Vagina (tissue), 2 donors: ENCODE measurements at regions not wholly inside any gene's neighbourhood (a gene's known extent, or its start where the extent isn't known, plus 50 kb on each side); places are given as distances from the start of the nearest gene placed in this dataset.
"Not testable (repeated sequence)": the region's sequence is repeated elsewhere in the genome, so short reads cannot be mapped to it uniquely, and the experiment has no call there.

ENCODE experiments used
- POLR2A ChIP-seq, 2 donors: fragments of 450-650 bp; IDR thresholded peaks; one replicate each; pipeline ENCODE4 v1.6.1; 2017; ENCODE audit warnings: antibody characterized with exemption in 2 of 2, mild to moderate bottlenecking in 2 of 2, moderate library complexity in 2 of 2
- POLR2AphosphoS5 ChIP-seq, 2 donors: sonication (generic); formaldehyde crosslinking; IDR thresholded peaks; one replicate each; pipeline ENCODE4 v1.9.0; 2017; ENCODE audit warnings: antibody characterized with exemption in 2 of 2, mild to moderate bottlenecking in 2 of 2, low read depth in 1 of 2; ENCODE audit not compliant: insufficient read depth in 1 of 2
- TF ChIP-seq, protein P1 (sequence below), 3 experiments: fragments of 450-650 bp in 2 of 3; fragments of 200-600 bp in 1 of 3; sonication (generic) in 1 of 3; IDR thresholded peaks; one replicate each; pipeline ENCODE4 v1.5.1; 2017 to 2019; ENCODE audit warnings: antibody characterized with exemption in 3 of 3, mild to moderate bottlenecking in 2 of 3, moderate library complexity in 2 of 3

DNA sequence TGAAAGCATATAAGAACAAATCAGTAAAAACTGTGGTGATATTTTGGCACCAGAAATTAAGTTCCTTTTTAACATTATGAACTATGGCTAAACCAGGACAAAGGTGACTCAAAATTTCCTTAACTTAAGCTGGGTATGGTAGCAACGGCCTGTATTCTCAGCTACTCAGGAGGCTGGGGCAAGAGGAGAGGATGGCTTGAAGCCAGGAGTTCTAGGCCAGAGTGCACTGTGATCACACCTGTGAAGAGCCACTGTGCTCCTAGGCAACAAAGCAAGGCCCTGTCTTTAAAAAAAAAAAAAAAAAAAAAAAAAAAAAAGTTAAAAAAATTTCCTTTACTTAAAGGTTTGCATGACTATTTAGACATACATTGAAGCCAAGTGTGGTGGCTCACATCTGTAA, 327.5 kb downstream of the GOLGA6L6 start:
- TF ChIP-seq, protein P1, sequence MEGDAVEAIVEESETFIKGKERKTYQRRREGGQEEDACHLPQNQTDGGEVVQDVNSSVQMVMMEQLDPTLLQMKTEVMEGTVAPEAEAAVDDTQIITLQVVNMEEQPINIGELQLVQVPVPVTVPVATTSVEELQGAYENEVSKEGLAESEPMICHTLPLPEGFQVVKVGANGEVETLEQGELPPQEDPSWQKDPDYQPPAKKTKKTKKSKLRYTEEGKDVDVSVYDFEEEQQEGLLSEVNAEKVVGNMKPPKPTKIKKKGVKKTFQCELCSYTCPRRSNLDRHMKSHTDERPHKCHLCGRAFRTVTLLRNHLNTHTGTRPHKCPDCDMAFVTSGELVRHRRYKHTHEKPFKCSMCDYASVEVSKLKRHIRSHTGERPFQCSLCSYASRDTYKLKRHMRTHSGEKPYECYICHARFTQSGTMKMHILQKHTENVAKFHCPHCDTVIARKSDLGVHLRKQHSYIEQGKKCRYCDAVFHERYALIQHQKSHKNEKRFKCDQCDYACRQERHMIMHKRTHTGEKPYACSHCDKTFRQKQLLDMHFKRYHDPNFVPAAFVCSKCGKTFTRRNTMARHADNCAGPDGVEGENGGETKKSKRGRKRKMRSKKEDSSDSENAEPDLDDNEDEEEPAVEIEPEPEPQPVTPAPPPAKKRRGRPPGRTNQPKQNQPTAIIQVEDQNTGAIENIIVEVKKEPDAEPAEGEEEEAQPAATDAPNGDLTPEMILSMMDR (IDR thresholded peaks at IDR 0.05) = not testable (repeated sequence)
- TF ChIP-seq POLR2A (IDR thresholded peaks at IDR 0.05); POLR2AphosphoS5 (IDR thresholded peaks at IDR 0.05; ENCODE audit: insufficient read depth in 1 of 2, low read depth in 1 of 2): not testable (repeated sequence)
